RWPE2 (cell line): ENCODE measurements at regions not wholly inside any gene's neighbourhood (a gene's known extent, or its start where the extent isn't known, plus 50 kb on each side); places are given as distances from the start of the nearest gene placed in this dataset.

Source experiments
- ATAC-seq: fragments of 200-7000 bp; cut with Tn5 transposase; 3 replicates; pipeline ENCODE4 v1.9.1; 2021; ENCODE audit warnings: low read depth
- DNase-seq: peaks from one replicate; pipeline ENCODE4 v3.0.0-alpha.2; 2020; ENCODE audit warnings: low spot score
- H3K27ac ChIP-seq: fragments of 450-650 bp; 2 replicates; pipeline ENCODE4 v1.5.1; 2017; ENCODE audit warnings: mild to moderate bottlenecking; ENCODE audit not compliant: poor library complexity, severe bottlenecking
- H3K27me3 ChIP-seq: fragments of 250-450 bp; sonication (Bioruptor Pico); 2 replicates; pipeline ENCODE4 v1.5.1; 2021; ENCODE audit warnings: mild to moderate bottlenecking, moderate library complexity; ENCODE audit not compliant: insufficient read depth, poor library complexity, severe bottlenecking
- H3K36me3 ChIP-seq: fragments of 250-450 bp; sonication (Bioruptor Pico); 2 replicates; pipeline ENCODE4 v1.5.1; 2020; ENCODE audit warnings: low read depth, mild to moderate bottlenecking, moderate library complexity
- H3K4me1 ChIP-seq: fragments of 250-450 bp; sonication (Bioruptor Pico); 2 replicates; pipeline ENCODE4 v1.5.1; 2021; ENCODE audit warnings: mild to moderate bottlenecking, moderate library complexity; ENCODE audit not compliant: insufficient read depth, poor library complexity, severe bottlenecking
- H3K4me3 ChIP-seq: fragments of 250-450 bp; sonication (Bioruptor Pico); 2 replicates; pipeline ENCODE4 v1.5.1; 2021; ENCODE audit warnings: mild to moderate bottlenecking, moderate library complexity; ENCODE audit not compliant: severe bottlenecking
- H3K9me3 ChIP-seq: fragments of 250-450 bp; sonication (Bioruptor Pico); 2 replicates; pipeline ENCODE4 v1.5.1; 2021; ENCODE audit warnings: mild to moderate bottlenecking, moderate library complexity; ENCODE audit not compliant: severe bottlenecking
- CTCF ChIP-seq: fragments of 450-650 bp; IDR thresholded peaks from one replicate; pipeline ENCODE4 v1.5.1; 2017; ENCODE audit warnings: mild to moderate bottlenecking, moderate library complexity; ENCODE audit not compliant: poor library complexity, severe bottlenecking

- Histone ChIP-seq H3K4me3 (no peak overlapping the region), H3K27ac (no peak overlapping the region), H3K36me3 (no peaks in the 10 kb centered on the region), H3K27me3 (peaks cover 9% of the 10 kb centered on the region), H3K9me3 (no peaks in the 10 kb centered on the region), H3K4me1 (no peaks in the 10 kb centered on the region)
- DNase-seq (no peak), ATAC-seq (no peak)
- no peak for TF ChIP-seq CTCF
Measured at GRCh38 chr5:12883395-12883794, 979.1 kb upstream of the CTNND2 start.

- no peak for TF ChIP-seq CTCF
- Histone ChIP-seq H3K4me1 (no peaks in the 10 kb centered on the region), H3K27me3 (peaks cover 14% of the 10 kb centered on the region), H3K4me3 (no peak overlapping the region), H3K36me3 (no peaks in the 10 kb centered on the region), H3K27ac (no peak overlapping the region), H3K9me3 (no peaks in the 10 kb centered on the region)
- ATAC-seq (no peak), DNase-seq (no peak)
Measured at GRCh38 chr5:12876541-12877298, 972.5 kb upstream of the CTNND2 start.

GRCh38 chr5:12870872-12871539 is 966.8 kb upstream of the CTNND2 start:
- H3K27ac ChIP-seq = no peak overlapping the region
- no peaks in the 10 kb centered on the region for H3K27me3 ChIP-seq
- DNase-seq = no peak
- no peak for ATAC-seq
- TF ChIP-seq CTCF = no peak
- no peaks in the 10 kb centered on the region for H3K4me1 ChIP-seq
- no peak overlapping the region for H3K4me3 ChIP-seq
- no peaks in the 10 kb centered on the region for H3K9me3 ChIP-seq
- no peaks in the 10 kb centered on the region for H3K36me3 ChIP-seq

GRCh38 chr5:12865529-12865928 is 961.3 kb upstream of the CTNND2 start:
- Histone ChIP-seq H3K27me3 (no peaks in the 10 kb centered on the region), H3K36me3 (no peaks in the 10 kb centered on the region), H3K4me1 (no peaks in the 10 kb centered on the region), H3K27ac (no peak overlapping the region), H3K9me3 (no peaks in the 10 kb centered on the region), H3K4me3 (no peak overlapping the region)
- ATAC-seq = no peak
- DNase-seq = no peak
- TF ChIP-seq CTCF = no peak
